K562 (cell line): ENCODE measurements at regions not wholly inside any gene's neighbourhood (a gene's known extent, or its start where the extent isn't known, plus 50 kb on each side); places are given as distances from the start of the nearest gene placed in this dataset.

Experiments
- ATAC-seq: fragments of 200-7000 bp; cut with Tn5 transposase; 3 replicates; pipeline ENCODE4 v1.9.1; 2020; ENCODE audit warnings: moderate library complexity
- BruUV-seq: library from RNA; stranded (reverse); fragments of 400-500 nt; replicated peaks from 2 replicates; lab custom pipeline; 2021; lab: Mats Ljungman, UMichigan
- CTCF ChIA-PET: fragments of 300-600 bp; formaldehyde crosslinking; extraction: SDS; loops from one replicate; lab custom pipeline; 2021; ENCODE audit warnings: low intra/inter-chr PET ratio; lab: Yijun Ruan, JAX
- POLR2A ChIA-PET: fragments of 300-600, 350-650 bp; sonication (Branson Sonifier 250); formaldehyde crosslinking; extraction: SDS; loops from one replicate; lab custom pipeline; 2021; ENCODE audit warnings: antibody characterized with exemption, inconsistent platforms; lab: Yijun Ruan, JAX
- DNase-seq, 4 experiments: peaks; one replicate each; pipeline versions ENCODE4 v3.0.0 to v3.0.0-alpha.2; 2011 to 2018; ENCODE audit warnings: low spot score in 3 of 4, mixed read lengths in 3 of 4; ENCODE audit errors: extremely low read depth in 1 of 4
- FAIRE-seq: peaks from 2 replicates; lab custom pipeline; 2011; peaks lifted over from hg19 to GRCh38; lab: Jason Lieb, UNC
- H2AFZ ChIP-seq: 2 replicates; pipeline ENCODE4 v1.6.0; 2011; ENCODE audit warnings: low read depth, low read length, control low read depth, inconsistent platforms
- H3K27ac ChIP-seq: fragments of 200-600 bp; 3 replicates; pipeline ENCODE4 v1.8.0; 2011; ENCODE audit warnings: low read depth, mild to moderate bottlenecking, control low read depth, inconsistent platforms, low read length, moderate library complexity, mixed read lengths; ENCODE audit errors: extremely low read depth
- H3K27me3 ChIP-seq, 2 experiments: fragments of 300-600 bp in 1 of 2; 2 replicates in 1 of 2; 3 replicates in 1 of 2; pipeline versions ENCODE4 v1.6.0 to v1.8.0; 2011; ENCODE audit warnings: inconsistent platforms in 2 of 2, low read length in 2 of 2, mild to moderate bottlenecking in 1 of 2, mixed read lengths in 1 of 2, moderate library complexity in 1 of 2; ENCODE audit not compliant: control insufficient read depth in 2 of 2, insufficient read depth in 2 of 2
- H3K36me3 ChIP-seq: fragments of 300-600 bp; 3 replicates; pipeline ENCODE4 v1.8.0; 2011; ENCODE audit warnings: mild to moderate bottlenecking, low read length, inconsistent platforms; ENCODE audit not compliant: control insufficient read depth, insufficient read depth
- H3K4me1 ChIP-seq, 2 experiments: fragments of 200-600 bp in 1 of 2; replicated peaks in 1 of 2; 2 replicates in 1 of 2; 3 replicates in 1 of 2; pipeline versions ENCODE4 v1.5.1 to v1.8.0; 2011; ENCODE audit warnings: inconsistent platforms in 2 of 2, low read length in 2 of 2, mild to moderate bottlenecking in 1 of 2, mixed read lengths in 1 of 2, moderate library complexity in 1 of 2; ENCODE audit not compliant: control insufficient read depth in 2 of 2, insufficient read depth in 2 of 2
- H3K4me2 ChIP-seq: 2 replicates; pipeline ENCODE4 v1.6.1; 2011; ENCODE audit warnings: low read length, control low read depth, inconsistent platforms, mixed read lengths; ENCODE audit not compliant: insufficient read depth
- H3K4me3 ChIP-seq: fragments of 200-600 bp; sonication (generic), shearing (Covaris generic); 2 replicates; pipeline ENCODE4 v1.5.1; 2016; ENCODE audit warnings: control low read depth, inconsistent platforms
- H3K79me2 ChIP-seq: fragments of 200-600 bp; 3 replicates; pipeline ENCODE4 v1.8.0; 2011; ENCODE audit warnings: low read length, inconsistent platforms; ENCODE audit not compliant: control insufficient read depth, insufficient read depth
- H3K9ac ChIP-seq, 2 experiments: 2 replicates each; pipeline versions ENCODE4 v1.6.0 to v1.6.1; 2011; ENCODE audit warnings: low read depth in 2 of 2, low read length in 2 of 2, control low read depth in 1 of 2, inconsistent platforms in 1 of 2, mild to moderate bottlenecking in 1 of 2, mixed read lengths in 1 of 2; ENCODE audit not compliant: insufficient read depth in 1 of 2
- H3K9me1 ChIP-seq: one replicate; pipeline ENCODE4 v1.6.0; 2011; ENCODE audit warnings: inconsistent platforms, mild to moderate bottlenecking, low read length, moderate library complexity; ENCODE audit not compliant: control insufficient read depth, insufficient read depth
- H3K9me3 ChIP-seq: replicated peaks from 2 replicates; pipeline ENCODE4 v1.5.1; 2011; ENCODE audit warnings: low read depth, low read length, inconsistent platforms; ENCODE audit not compliant: control insufficient read depth, insufficient read depth
- H4K20me1 ChIP-seq: replicated peaks from 2 replicates; pipeline ENCODE4 v1.6.1; 2011; ENCODE audit warnings: low read length, inconsistent platforms, mixed read lengths; ENCODE audit not compliant: control insufficient read depth, insufficient read depth
- CBFA2T2 ChIP-seq: fragments of 450-650 bp; conservative IDR thresholded peaks from 2 replicates; pipeline ENCODE4 v1.6.1; 2017; ENCODE audit warnings: mild to moderate bottlenecking
- E2F3 ChIP-seq: fragments of 250-450 bp; sonication (Bioruptor Pico); IDR thresholded peaks from 2 replicates; pipeline ENCODE4 v1.4.0; 2020; ENCODE audit warnings: mild to moderate bottlenecking
- ERF ChIP-seq: fragments of 450-650 bp; formaldehyde crosslinking; IDR thresholded peaks from 2 replicates; pipeline ENCODE4 v1.4.0; 2020; ENCODE audit warnings: mild to moderate bottlenecking, mixed read lengths
- ETS2 ChIP-seq: IDR thresholded peaks from 2 replicates; pipeline ENCODE4 v1.6.1; 2016; ENCODE audit warnings: borderline replicate concordance, missing genetic modification characterization, mild to moderate bottlenecking, moderate library complexity, missing compliant biosample characterization; ENCODE audit not compliant: poor library complexity, severe bottlenecking
- MCM2 ChIP-seq: fragments of 450-650 bp; IDR thresholded peaks from 2 replicates; pipeline ENCODE4 v1.6.1; 2017; ENCODE audit warnings: low read depth, mild to moderate bottlenecking
- PHF8 ChIP-seq: fragments of 200-600 bp; sonication (generic); IDR thresholded peaks from 2 replicates; pipeline ENCODE4 v1.6.1; 2012; ENCODE audit warnings: mixed run types, mild to moderate bottlenecking, inconsistent platforms, low read length, moderate library complexity, borderline replicate concordance
- RBM17 ChIP-seq: fragments of 200-400 bp; formaldehyde crosslinking; IDR thresholded peaks from 2 replicates; pipeline ENCODE4 v1.6.1; 2017; ENCODE audit warnings: low read depth, mild to moderate bottlenecking, low read length, borderline replicate concordance
- RFX1 ChIP-seq: fragments of 450-650 bp; IDR thresholded peaks from 2 replicates; pipeline ENCODE4 v1.6.1; 2016; ENCODE audit warnings: mild to moderate bottlenecking, moderate library complexity
- SNRNP70 ChIP-seq: fragments of 200-400 bp; formaldehyde crosslinking; optimal IDR thresholded peaks from 2 replicates; pipeline ENCODE3; 2017; ENCODE audit warnings: low read depth, low read length
- TEAD1 ChIP-seq, 2 experiments: fragments of 450-650 bp in 1 of 2; sonication (generic) in 1 of 2; formaldehyde crosslinking; IDR thresholded peaks; 2 replicates each; pipeline versions ENCODE4 v1.4.0 to v1.8.0; 2020 to 2022; ENCODE audit warnings: mild to moderate bottlenecking in 2 of 2, missing genetic modification reagents in 1 of 2
- TOE1 ChIP-seq, 2 experiments: fragments of 450-650 bp in 1 of 2; sonication (generic) in 1 of 2; formaldehyde crosslinking in 1 of 2; IDR thresholded peaks; 2 replicates each; pipeline versions ENCODE4 v1.7.1 to v1.8.0; 2016 to 2022; ENCODE audit warnings: borderline replicate concordance in 2 of 2, mild to moderate bottlenecking in 2 of 2, antibody characterized with exemption in 1 of 2, inconsistent platforms in 1 of 2, low read depth in 1 of 2, missing genetic modification reagents in 1 of 2, moderate library complexity in 1 of 2
- WGBS: fragments of 100-300 bp; shearing (Covaris generic); methylation state at CpG from one replicate; pipeline ENCODE4 v1.1.6; 2016; ENCODE audit warnings: low coverage, mixed read lengths; ENCODE audit not compliant: insufficient coverage; ENCODE audit errors: missing lambda C conversion rate; 5-methylcytosine and 5-hydroxymethylcytosine counted together
- in situ Hi-C: fragments of 300-500 bp; cut with MboI; formaldehyde crosslinking; loops from 4 replicates; pipeline ENCODE4 v1.15.0; 2018; ENCODE audit warnings: inconsistent platforms, mixed read lengths
- intact Hi-C: fragments of 100-400 bp; cut with micrococcal nuclease; formaldehyde crosslinking; loops from 2 replicates; pipeline ENCODE4 v1.14.2; 2022
- TF ChIP-seq, protein P1 (sequence below): IDR thresholded peaks from 2 replicates; pipeline ENCODE4 v1.6.1; 2012; ENCODE audit warnings: low read depth, low read length, improper control_type of control experiment, borderline replicate concordance
- TF ChIP-seq, protein P2 (sequence below): fragments of 250-450 bp; sonication (Bioruptor Pico); IDR thresholded peaks from 2 replicates; pipeline ENCODE4 v1.9.0; 2021; ENCODE audit warnings: mild to moderate bottlenecking, inconsistent platforms

DNA sequence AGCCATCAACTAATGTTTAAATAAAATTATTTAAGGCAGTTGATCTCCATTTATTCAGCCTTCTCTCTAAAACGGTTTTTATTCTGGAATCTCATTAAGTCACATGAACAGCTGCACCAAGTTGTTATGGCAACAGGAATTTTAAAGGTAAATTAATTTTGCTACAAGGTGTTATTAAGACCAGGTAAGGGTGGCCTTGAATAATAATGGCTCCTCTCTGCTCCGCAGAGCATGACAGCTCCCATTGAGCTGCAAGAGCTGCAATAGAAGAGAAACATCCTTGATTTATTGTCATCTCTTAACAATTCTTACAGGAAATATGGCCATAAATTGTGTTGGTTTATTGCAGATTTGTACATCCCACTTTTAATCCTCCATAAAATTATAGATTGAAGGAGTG, 165.8 kb downstream of the KLF6 start:
- ChIA-PET POLR2A (interaction anchor here (1.6 kb wide), 1 partner anchor 156 kb away, joined by 5 read pairs; no protein-coding TSS in a partner anchor), CTCF (no interaction called here)
- Histone ChIP-seq H3K4me2 (no peak overlapping the region), H4K20me1 (no peaks in the 10 kb centered on the region), H3K79me2 (no peaks in the 10 kb centered on the region), H3K9me3 (no peaks in the 10 kb centered on the region), H3K4me3 (no peak overlapping the region), H3K4me1 (no peaks in the 10 kb centered on the region), H3K27me3 (no peaks in the 10 kb centered on the region), H3K27ac (no peak overlapping the region), H3K36me3 (no peaks in the 10 kb centered on the region), H3K9ac (no peak overlapping the region), H3K9me1 (no peaks in the 10 kb centered on the region), H2AFZ (no peak overlapping the region)
- BruUV-seq, result no TSS peak
- no peak for FAIRE-seq
- in situ Hi-C loops (no loop called here), intact Hi-C loops (no loop called here)
- no peak for DNase-seq
- TF ChIP-seq RFX1 (peak; percentile 45; the same call in 1 of the 2 replicates), TOE1 (IDR thresholded peaks at IDR 0.05; ENCODE audit: borderline replicate concordance) (no peak), TOE1 (CRISPR knock-in tag; IDR thresholded peaks at IDR 0.05; ENCODE audit: borderline replicate concordance, low read depth) (no peak)
- 15% methylated on average over 2 of the region's 2 CpGs for WGBS
- ATAC-seq, result no peak

DNA sequence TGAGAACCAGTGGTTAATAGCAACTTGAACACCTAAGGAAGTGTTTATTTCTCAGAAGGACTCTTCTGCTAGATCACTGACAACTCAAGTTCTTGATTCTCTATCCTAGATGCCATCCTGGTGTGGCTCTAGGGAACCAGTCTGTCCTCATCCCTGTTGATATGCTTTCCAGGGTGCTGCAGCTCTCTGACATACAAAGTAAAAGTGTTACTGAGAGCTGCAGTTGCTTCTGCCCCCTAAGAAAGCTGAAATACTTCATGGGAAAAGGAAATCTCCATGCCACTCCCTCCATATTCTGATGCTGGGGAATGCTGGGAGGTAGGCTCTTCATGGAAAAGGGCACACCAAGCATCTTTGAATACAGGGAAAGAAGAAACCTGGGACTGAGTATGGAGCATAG, 168.1 kb downstream of the KLF6 start:
- no peaks in the 10 kb centered on the region for H3K27me3 ChIP-seq
- no TSS peak for BruUV-seq
- H3K36me3 ChIP-seq, result no peaks in the 10 kb centered on the region
- H3K9me3 ChIP-seq, result no peaks in the 10 kb centered on the region
- no peaks in the 10 kb centered on the region for H3K9me1 ChIP-seq
- POLR2A ChIA-PET, result no interaction called here
- intact Hi-C loops, result no loop called here
- H3K27ac ChIP-seq, result no peak overlapping the region
- H3K79me2 ChIP-seq, result no peaks in the 10 kb centered on the region
- no peak for DNase-seq
- TF ChIP-seq, protein P1, sequence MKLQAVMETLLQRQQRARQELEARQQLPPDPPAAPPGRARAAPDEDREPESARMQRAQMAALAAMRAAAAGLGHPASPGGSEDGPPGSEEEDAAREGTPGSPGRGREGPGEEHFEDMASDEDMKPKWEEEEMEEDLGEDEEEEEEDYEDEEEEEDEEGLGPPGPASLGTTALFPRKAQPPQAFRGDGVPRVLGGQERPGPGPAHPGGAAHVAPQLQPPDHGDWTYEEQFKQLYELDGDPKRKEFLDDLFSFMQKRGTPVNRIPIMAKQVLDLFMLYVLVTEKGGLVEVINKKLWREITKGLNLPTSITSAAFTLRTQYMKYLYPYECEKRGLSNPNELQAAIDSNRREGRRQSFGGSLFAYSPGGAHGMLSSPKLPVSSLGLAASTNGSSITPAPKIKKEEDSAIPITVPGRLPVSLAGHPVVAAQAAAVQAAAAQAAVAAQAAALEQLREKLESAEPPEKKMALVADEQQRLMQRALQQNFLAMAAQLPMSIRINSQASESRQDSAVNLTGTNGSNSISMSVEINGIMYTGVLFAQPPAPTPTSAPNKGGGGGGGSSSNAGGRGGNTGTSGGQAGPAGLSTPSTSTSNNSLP, result no peak
- no peak for TF ChIP-seq PHF8
- TF ChIP-seq TEAD1 (CRISPR knock-in tag; IDR thresholded peaks at IDR 0.05), result no peak
- TF ChIP-seq MCM2, result no peak
- TF ChIP-seq ETS2 (tag), result no peak
- no peak for TF ChIP-seq E2F3 (CRISPR knock-in tag)
- TF ChIP-seq ERF (CRISPR knock-in tag), result no peak
- TF ChIP-seq RBM17, result no peak
- TF ChIP-seq SNRNP70, result no peak
- no peak for TF ChIP-seq CBFA2T2
- TF ChIP-seq, protein P2, sequence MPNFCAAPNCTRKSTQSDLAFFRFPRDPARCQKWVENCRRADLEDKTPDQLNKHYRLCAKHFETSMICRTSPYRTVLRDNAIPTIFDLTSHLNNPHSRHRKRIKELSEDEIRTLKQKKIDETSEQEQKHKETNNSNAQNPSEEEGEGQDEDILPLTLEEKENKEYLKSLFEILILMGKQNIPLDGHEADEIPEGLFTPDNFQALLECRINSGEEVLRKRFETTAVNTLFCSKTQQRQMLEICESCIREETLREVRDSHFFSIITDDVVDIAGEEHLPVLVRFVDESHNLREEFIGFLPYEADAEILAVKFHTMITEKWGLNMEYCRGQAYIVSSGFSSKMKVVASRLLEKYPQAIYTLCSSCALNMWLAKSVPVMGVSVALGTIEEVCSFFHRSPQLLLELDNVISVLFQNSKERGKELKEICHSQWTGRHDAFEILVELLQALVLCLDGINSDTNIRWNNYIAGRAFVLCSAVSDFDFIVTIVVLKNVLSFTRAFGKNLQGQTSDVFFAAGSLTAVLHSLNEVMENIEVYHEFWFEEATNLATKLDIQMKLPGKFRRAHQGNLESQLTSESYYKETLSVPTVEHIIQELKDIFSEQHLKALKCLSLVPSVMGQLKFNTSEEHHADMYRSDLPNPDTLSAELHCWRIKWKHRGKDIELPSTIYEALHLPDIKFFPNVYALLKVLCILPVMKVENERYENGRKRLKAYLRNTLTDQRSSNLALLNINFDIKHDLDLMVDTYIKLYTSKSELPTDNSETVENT (CRISPR knock-in tag), result no peak
- TF ChIP-seq, all 486 proteins: peak for 0
- Histone ChIP-seq H3K9ac (no peak overlapping the region), H3K4me1 (no peaks in the 10 kb centered on the region), H4K20me1 (no peaks in the 10 kb centered on the region), H3K4me2 (no peak overlapping the region), H3K4me3 (no peak overlapping the region), H2AFZ (no peak overlapping the region)
- CTCF ChIA-PET, result no interaction called here
- in situ Hi-C loops, result no loop called here
- FAIRE-seq (no peak), ATAC-seq (no peak)
